HG02981 (cell line): ENCODE measurements at regions not wholly inside any gene's neighbourhood (a gene's known extent, or its start where the extent isn't known, plus 50 kb on each side); places are given as distances from the start of the nearest gene placed in this dataset.

ENCODE experiments used
- ATAC-seq: cut with Tn5 transposase; IDR thresholded peaks from one replicate; pipeline ENCODE4 v1.9.1; 2021; ENCODE audit warnings: mild to moderate bottlenecking, moderate library complexity; ENCODE audit not compliant: unreplicated experiment

GRCh38 chr1:82728206-82728605, 927.5 kb downstream of the ADGRL2 start:
- no peak for ATAC-seq

- no peak for ATAC-seq
Measured at GRCh38 chr1:82724246-82724645, 923.5 kb downstream of the ADGRL2 start.

GRCh38 chr1:82722608-82723007, 921.9 kb downstream of the ADGRL2 start:
- ATAC-seq: no peak

- ATAC-seq: no peak
Measured at GRCh38 chr1:82721702-82722101, 921.0 kb downstream of the ADGRL2 start.

- ATAC-seq: no peak
Measured at GRCh38 chr1:82718719-82719419, 918.1 kb downstream of the ADGRL2 start.

GRCh38 chr1:82710091-82710490, 909.4 kb downstream of the ADGRL2 start:
- ATAC-seq: no peak

- ATAC-seq: no peak
Measured at GRCh38 chr1:82707681-82708080, 906.9 kb downstream of the ADGRL2 start.

GRCh38 chr1:82706741-82707140, 906.0 kb downstream of the ADGRL2 start:
- ATAC-seq: no peak

GRCh38 chr1:82704966-82705365, 904.2 kb downstream of the ADGRL2 start:
- ATAC-seq: no peak

GRCh38 chr1:82704393-82704792, 903.7 kb downstream of the ADGRL2 start:
- no peak for ATAC-seq

GRCh38 chr1:82703951-82704350, 903.2 kb downstream of the ADGRL2 start:
- ATAC-seq: no peak

- no peak for ATAC-seq
Measured at GRCh38 chr1:82700476-82700875, 899.7 kb downstream of the ADGRL2 start.

- ATAC-seq: no peak
Measured at GRCh38 chr1:82697965-82698364, 897.2 kb downstream of the ADGRL2 start.

GRCh38 chr1:82695443-82695842, 894.7 kb downstream of the ADGRL2 start:
- no peak for ATAC-seq

GRCh38 chr1:82690411-82690810, 889.7 kb downstream of the ADGRL2 start:
- ATAC-seq: no peak

GRCh38 chr1:82689217-82689616, 888.5 kb downstream of the ADGRL2 start:
- no peak for ATAC-seq

- no peak for ATAC-seq
Measured at GRCh38 chr1:82686774-82687173, 886.0 kb downstream of the ADGRL2 start.

- ATAC-seq: no peak
Measured at GRCh38 chr1:82646888-82647287, 846.2 kb downstream of the ADGRL2 start.

- no peak for ATAC-seq
Measured at GRCh38 chr1:82646336-82646735, 845.6 kb downstream of the ADGRL2 start.

- no peak for ATAC-seq
Measured at GRCh38 chr1:82644186-82644915, 843.6 kb downstream of the ADGRL2 start.

- no peak for ATAC-seq
Measured at GRCh38 chr1:82640352-82640751, 839.6 kb downstream of the ADGRL2 start.

- no peak for ATAC-seq
Measured at GRCh38 chr1:82634266-82634665, 833.5 kb downstream of the ADGRL2 start.
